Mucosa of stomach (tissue), 1 donor: ENCODE measurements at regions not wholly inside any gene's neighbourhood (a gene's known extent, or its start where the extent isn't known, plus 50 kb on each side); places are given as distances from the start of the nearest gene placed in this dataset.
"Not testable (repeated sequence)": the region's sequence is repeated elsewhere in the genome, so short reads cannot be mapped to it uniquely, and the experiment has no call there.

Source experiments
- H3K27me3 ChIP-seq: one replicate; pipeline ENCODE4 v1.7.0; 2013; ENCODE audit warnings: mild to moderate bottlenecking, low read length; ENCODE audit not compliant: control insufficient read depth, insufficient read depth
- H3K36me3 ChIP-seq: one replicate; pipeline ENCODE4 v1.7.0; 2013; ENCODE audit warnings: low read length; ENCODE audit not compliant: control insufficient read depth, insufficient read depth
- H3K4me1 ChIP-seq: one replicate; pipeline ENCODE4 v1.7.0; 2013; ENCODE audit warnings: mild to moderate bottlenecking, low read length; ENCODE audit not compliant: control insufficient read depth, insufficient read depth
- H3K4me3 ChIP-seq: one replicate; pipeline ENCODE4 v1.7.0; 2013; ENCODE audit warnings: low read length
- H3K9ac ChIP-seq: one replicate; pipeline ENCODE4 v1.7.0; 2013; ENCODE audit warnings: mild to moderate bottlenecking, low read length, moderate library complexity
- H3K9me3 ChIP-seq: one replicate; pipeline ENCODE4 v1.7.0; 2013; ENCODE audit warnings: mild to moderate bottlenecking, low read length, moderate library complexity; ENCODE audit not compliant: control insufficient read depth
- donor health status: Pancreatic carcinoma.

GRCh38 chr10:38310111-38310510, 216.0 kb downstream of the ZNF37A start:
- H3K9me3 ChIP-seq, H3K4me3 ChIP-seq, H3K4me1 ChIP-seq, H3K36me3 ChIP-seq, H3K27me3 ChIP-seq, H3K9ac ChIP-seq: not testable (repeated sequence)

- not testable (repeated sequence) for H3K4me3 ChIP-seq, H3K9me3 ChIP-seq, H3K9ac ChIP-seq, H3K27me3 ChIP-seq, H3K36me3 ChIP-seq, H3K4me1 ChIP-seq
Measured at GRCh38 chr10:38315090-38315805, 221.1 kb downstream of the ZNF37A start.

GRCh38 chr10:38321393-38321792, 227.3 kb downstream of the ZNF37A start:
- H3K4me3 ChIP-seq, H3K36me3 ChIP-seq, H3K9me3 ChIP-seq, H3K4me1 ChIP-seq, H3K27me3 ChIP-seq, H3K9ac ChIP-seq: not testable (repeated sequence)

- not testable (repeated sequence) for H3K27me3 ChIP-seq, H3K9ac ChIP-seq, H3K36me3 ChIP-seq, H3K9me3 ChIP-seq, H3K4me3 ChIP-seq, H3K4me1 ChIP-seq
Measured at GRCh38 chr10:38330306-38330705, 236.2 kb downstream of the ZNF37A start.

GRCh38 chr10:38331106-38331505, 237.0 kb downstream of the ZNF37A start:
- H3K36me3 ChIP-seq, H3K9me3 ChIP-seq, H3K9ac ChIP-seq, H3K27me3 ChIP-seq, H3K4me1 ChIP-seq, H3K4me3 ChIP-seq: not testable (repeated sequence)

- H3K4me3 ChIP-seq, H3K4me1 ChIP-seq, H3K9me3 ChIP-seq, H3K9ac ChIP-seq, H3K36me3 ChIP-seq, H3K27me3 ChIP-seq: not testable (repeated sequence)
Measured at GRCh38 chr10:38333699-38334098, 239.6 kb downstream of the ZNF37A start.

DNA sequence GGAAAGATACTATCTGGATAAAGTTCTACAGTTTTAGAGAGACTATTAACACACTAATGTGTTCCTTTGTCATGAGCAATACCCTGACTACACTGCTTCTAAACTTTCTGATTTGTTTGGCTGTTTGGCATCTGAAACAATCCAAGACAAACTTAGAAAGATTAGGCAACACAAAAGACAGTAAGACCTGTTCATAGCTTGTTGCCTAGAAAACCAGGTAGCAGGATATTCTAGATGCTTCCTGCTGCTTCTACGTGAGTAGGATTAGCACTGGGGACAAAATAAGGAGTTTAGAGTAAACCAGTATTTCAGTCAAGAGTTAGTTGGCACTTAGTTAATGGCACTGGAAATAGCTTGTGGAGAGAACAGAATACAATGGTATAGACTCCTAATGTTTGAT, 256.5 kb downstream of the ZNF37A start:
- H3K4me3 ChIP-seq, H3K36me3 ChIP-seq, H3K9ac ChIP-seq, H3K9me3 ChIP-seq, H3K4me1 ChIP-seq, H3K27me3 ChIP-seq: not testable (repeated sequence)

DNA sequence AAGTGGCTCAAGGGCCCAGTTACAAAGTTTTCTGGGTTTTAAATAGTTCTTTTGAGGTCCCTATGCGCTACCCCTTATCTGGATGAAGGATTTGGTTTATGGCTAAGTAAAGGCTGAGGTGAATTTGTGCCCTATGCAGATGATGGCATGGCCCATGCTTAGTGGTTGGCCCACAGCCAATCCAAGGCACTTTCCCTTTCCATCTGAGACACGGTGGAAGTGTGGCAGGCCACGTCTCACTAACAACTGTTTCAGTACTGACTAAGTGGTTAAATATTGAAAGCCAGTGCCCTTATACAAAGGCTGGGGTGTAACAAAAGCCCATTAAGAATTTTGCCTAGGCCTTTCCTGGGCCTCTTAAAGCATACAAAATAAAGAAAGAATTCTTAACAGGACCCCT, 260.3 kb downstream of the ZNF37A start:
- not testable (repeated sequence) for H3K4me3 ChIP-seq, H3K27me3 ChIP-seq, H3K9ac ChIP-seq, H3K9me3 ChIP-seq, H3K4me1 ChIP-seq, H3K36me3 ChIP-seq

DNA sequence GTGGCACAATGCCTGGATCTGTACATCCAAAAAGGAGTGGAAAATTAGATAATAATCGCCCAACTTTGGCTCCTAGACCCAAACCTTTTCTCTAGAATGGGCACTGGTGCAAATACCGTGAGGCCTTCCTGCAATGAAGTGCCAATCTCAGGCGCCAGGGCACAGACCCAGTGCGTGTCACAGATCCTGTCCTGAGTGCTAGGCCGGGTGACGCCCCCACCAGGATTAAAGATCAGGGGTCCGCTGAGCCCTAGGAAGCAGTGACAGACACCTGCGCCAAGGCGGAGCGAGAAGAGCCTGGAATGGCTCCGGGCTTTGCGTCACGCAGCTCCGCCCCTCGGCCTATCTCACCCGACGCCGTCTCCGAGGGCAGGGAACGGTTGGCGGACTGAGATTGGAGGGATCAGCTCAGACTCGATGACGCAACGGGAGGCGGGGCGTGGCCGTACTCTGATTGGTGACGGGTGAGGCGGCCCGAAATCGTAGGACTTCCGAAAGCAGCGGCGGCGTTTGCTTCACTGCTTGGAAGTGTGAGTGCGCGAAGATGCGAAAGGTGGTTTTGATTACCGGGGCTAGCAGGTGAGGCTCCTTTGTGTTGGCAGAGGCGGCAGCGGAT, 261.9 kb downstream of the ZNF37A start:
- H3K9ac ChIP-seq = peak overlapping the region; percentile 58
- H3K27me3 ChIP-seq, H3K4me1 ChIP-seq, H3K9me3 ChIP-seq, H3K36me3 ChIP-seq, H3K4me3 ChIP-seq: not testable (repeated sequence)

GRCh38 chr10:38356527-38356926, 262.4 kb downstream of the ZNF37A start:
- H3K9me3 ChIP-seq, H3K27me3 ChIP-seq, H3K9ac ChIP-seq, H3K4me3 ChIP-seq, H3K36me3 ChIP-seq, H3K4me1 ChIP-seq: not testable (repeated sequence)

DNA sequence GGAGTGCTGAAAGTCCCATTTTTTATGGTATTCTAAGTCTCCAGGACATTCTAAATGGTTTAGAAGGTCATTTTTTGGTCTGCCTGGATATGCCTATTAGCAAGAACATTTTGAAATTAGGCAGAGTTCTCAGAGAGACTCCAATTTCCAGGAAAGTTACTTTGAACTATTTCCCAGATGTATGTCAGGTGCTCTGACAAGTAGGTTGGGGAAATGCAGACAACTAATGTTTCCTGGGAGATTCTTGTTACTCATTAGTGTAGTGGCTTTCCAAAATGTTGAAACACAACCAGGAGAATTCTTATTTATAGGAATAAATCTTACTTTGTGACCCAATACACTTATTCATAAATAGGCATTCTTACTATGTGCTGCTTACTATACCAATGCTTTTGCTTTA, 268.4 kb downstream of the ZNF37A start:
- H3K27me3 ChIP-seq, H3K4me1 ChIP-seq, H3K9ac ChIP-seq, H3K4me3 ChIP-seq, H3K36me3 ChIP-seq, H3K9me3 ChIP-seq: not testable (repeated sequence)

- H3K9me3 ChIP-seq, H3K4me1 ChIP-seq, H3K4me3 ChIP-seq, H3K9ac ChIP-seq, H3K36me3 ChIP-seq, H3K27me3 ChIP-seq: not testable (repeated sequence)
Measured at GRCh38 chr10:38364073-38364472, 269.9 kb downstream of the ZNF37A start.

- H3K4me1 ChIP-seq, H3K36me3 ChIP-seq, H3K9me3 ChIP-seq, H3K9ac ChIP-seq, H3K4me3 ChIP-seq, H3K27me3 ChIP-seq: not testable (repeated sequence)
Measured at GRCh38 chr10:38365917-38366316, 271.8 kb downstream of the ZNF37A start.
